DND-41 (cell line): ENCODE measurements at regions not wholly inside any gene's neighbourhood (a gene's known extent, or its start where the extent isn't known, plus 50 kb on each side); places are given as distances from the start of the nearest gene placed in this dataset.

ENCODE experiments used
- CTCF ChIP-seq: IDR thresholded peaks from 2 replicates; pipeline ENCODE4 v1.5.1; 2012; ENCODE audit warnings: borderline replicate concordance, low read length, moderate library complexity, mild to moderate bottlenecking; ENCODE audit not compliant: poor library complexity, severe bottlenecking; ENCODE audit errors: extremely low read depth
- EZH2 ChIP-seq: IDR thresholded peaks from 3 replicates; pipeline ENCODE4 v1.6.1; 2012; ENCODE audit warnings: borderline replicate concordance, low read depth, mild to moderate bottlenecking, moderate library complexity, low read length, inconsistent platforms; ENCODE audit not compliant: severe bottlenecking

DNA sequence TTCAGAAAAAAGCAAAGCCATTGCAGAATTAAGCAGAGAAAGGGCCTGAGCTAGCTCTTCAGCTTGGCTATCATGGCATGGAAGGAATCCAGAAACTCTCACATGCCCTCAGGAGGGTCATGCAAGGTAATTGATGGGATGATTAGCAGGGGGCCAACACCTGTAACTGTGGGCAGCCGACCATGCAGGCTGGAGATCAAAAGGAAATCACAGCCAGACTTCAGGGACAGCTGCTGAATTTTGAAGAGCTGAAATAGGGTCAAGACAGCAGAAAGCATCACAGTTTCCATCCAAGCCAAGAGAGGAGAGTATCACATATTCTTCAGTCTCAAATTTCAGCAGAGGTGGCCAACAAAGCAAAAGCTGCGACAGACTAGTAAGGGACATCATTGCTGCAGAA lies 239.6 kb upstream of the STEAP1 start:
- no peak for TF ChIP-seq CTCF
- no peak for TF ChIP-seq EZH2
